ENCODE measurements at regions not wholly inside any gene's neighbourhood (a gene's known extent, or its start where the extent isn't known, plus 50 kb on each side); places are given as distances from the start of the nearest gene placed in this dataset.

- TF ChIP-seq, protein P1, sequence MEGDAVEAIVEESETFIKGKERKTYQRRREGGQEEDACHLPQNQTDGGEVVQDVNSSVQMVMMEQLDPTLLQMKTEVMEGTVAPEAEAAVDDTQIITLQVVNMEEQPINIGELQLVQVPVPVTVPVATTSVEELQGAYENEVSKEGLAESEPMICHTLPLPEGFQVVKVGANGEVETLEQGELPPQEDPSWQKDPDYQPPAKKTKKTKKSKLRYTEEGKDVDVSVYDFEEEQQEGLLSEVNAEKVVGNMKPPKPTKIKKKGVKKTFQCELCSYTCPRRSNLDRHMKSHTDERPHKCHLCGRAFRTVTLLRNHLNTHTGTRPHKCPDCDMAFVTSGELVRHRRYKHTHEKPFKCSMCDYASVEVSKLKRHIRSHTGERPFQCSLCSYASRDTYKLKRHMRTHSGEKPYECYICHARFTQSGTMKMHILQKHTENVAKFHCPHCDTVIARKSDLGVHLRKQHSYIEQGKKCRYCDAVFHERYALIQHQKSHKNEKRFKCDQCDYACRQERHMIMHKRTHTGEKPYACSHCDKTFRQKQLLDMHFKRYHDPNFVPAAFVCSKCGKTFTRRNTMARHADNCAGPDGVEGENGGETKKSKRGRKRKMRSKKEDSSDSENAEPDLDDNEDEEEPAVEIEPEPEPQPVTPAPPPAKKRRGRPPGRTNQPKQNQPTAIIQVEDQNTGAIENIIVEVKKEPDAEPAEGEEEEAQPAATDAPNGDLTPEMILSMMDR (IDR thresholded peaks at IDR 0.05; ENCODE audit: low read depth, low read length): no peak
- TF ChIP-seq EZH2phosphoT487 (IDR thresholded peaks at IDR 0.05; ENCODE audit: low read depth): no peak
These were observed 500.6 kb downstream of the PYDC2 start for GRCh38 chr3:191961529-191961928.

All from OCI-LY3 (cell line).